ENCODE measurements at regions not wholly inside any gene's neighbourhood (a gene's known extent, or its start where the extent isn't known, plus 50 kb on each side); places are given as distances from the start of the nearest gene placed in this dataset.

GRCh38 chr3:3259181-3259580 is 79.7 kb upstream of the CRBN start:
- Histone ChIP-seq H3K27ac (ENCODE audit: low read depth, low read length) (no peak overlapping the region), H3K9ac (ENCODE audit: low read length) (no peak overlapping the region), H3K27me3 (ENCODE audit: control insufficient read depth, insufficient read depth, low read length) (no peaks in the 10 kb centered on the region; the same call in 1 of the 2 replicates), H3K4me3 (ENCODE audit: low read depth, low read length) (no peak overlapping the region), H3K4me1 (ENCODE audit: control insufficient read depth, insufficient read depth, low read length) (no peaks in the 10 kb centered on the region), H3K9me3 (ENCODE audit: control insufficient read depth, insufficient read depth, low read depth, low read length) (no peaks in the 10 kb centered on the region), H3K36me3 (ENCODE audit: control insufficient read depth, insufficient read depth, low read length) (no peaks in the 10 kb centered on the region)

- H3K4me1 ChIP-seq (ENCODE audit: control insufficient read depth, insufficient read depth, low read length) = no peaks in the 10 kb centered on the region
- H3K4me3 ChIP-seq (ENCODE audit: low read depth, low read length) = no peak overlapping the region
- H3K27me3 ChIP-seq (ENCODE audit: control insufficient read depth, insufficient read depth, low read length) = no peaks in the 10 kb centered on the region
- H3K27ac ChIP-seq (ENCODE audit: low read depth, low read length) = no peak overlapping the region
- peaks cover 6% of the 10 kb centered on the region; the same call in 1 of the 2 replicates for H3K9me3 ChIP-seq (ENCODE audit: control insufficient read depth, insufficient read depth, low read depth, low read length)
- no peak overlapping the region for H3K9ac ChIP-seq (ENCODE audit: low read length)
- no peaks in the 10 kb centered on the region for H3K36me3 ChIP-seq (ENCODE audit: control insufficient read depth, insufficient read depth, low read length)
These were observed 78.8 kb upstream of the CRBN start for GRCh38 chr3:3258281-3258680.

- H3K9ac ChIP-seq (ENCODE audit: low read length) = no peak overlapping the region
- H3K27ac ChIP-seq (ENCODE audit: low read depth, low read length) = no peak overlapping the region
- H3K36me3 ChIP-seq (ENCODE audit: control insufficient read depth, insufficient read depth, low read length) = no peaks in the 10 kb centered on the region
- H3K27me3 ChIP-seq (ENCODE audit: control insufficient read depth, insufficient read depth, low read length) = no peaks in the 10 kb centered on the region
- H3K4me3 ChIP-seq (ENCODE audit: low read depth, low read length) = no peak overlapping the region
- H3K9me3 ChIP-seq (ENCODE audit: control insufficient read depth, insufficient read depth, low read depth, low read length) = peaks cover 3% of the 10 kb centered on the region; the same call in 1 of the 2 replicates
- H3K4me1 ChIP-seq (ENCODE audit: control insufficient read depth, insufficient read depth, low read length) = no peaks in the 10 kb centered on the region
These were observed 62.1 kb upstream of the CRBN start for GRCh38 chr3:3241596-3241995.

GRCh38 chr3:3240986-3241385 is 61.5 kb upstream of the CRBN start:
- H3K9me3 ChIP-seq (ENCODE audit: control insufficient read depth, insufficient read depth, low read depth, low read length) = peaks cover 3% of the 10 kb centered on the region; the same call in 1 of the 2 replicates
- H3K27me3 ChIP-seq (ENCODE audit: control insufficient read depth, insufficient read depth, low read length) = no peaks in the 10 kb centered on the region
- no peak overlapping the region for H3K27ac ChIP-seq (ENCODE audit: low read depth, low read length)
- H3K9ac ChIP-seq (ENCODE audit: low read length) = no peak overlapping the region
- H3K36me3 ChIP-seq (ENCODE audit: control insufficient read depth, insufficient read depth, low read length) = no peaks in the 10 kb centered on the region
- H3K4me1 ChIP-seq (ENCODE audit: control insufficient read depth, insufficient read depth, low read length) = no peaks in the 10 kb centered on the region
- H3K4me3 ChIP-seq (ENCODE audit: low read depth, low read length) = no peak overlapping the region

- Histone ChIP-seq H3K27me3 (ENCODE audit: control insufficient read depth, insufficient read depth, low read length) (no peaks in the 10 kb centered on the region), H3K9ac (ENCODE audit: low read length) (no peak overlapping the region), H3K9me3 (ENCODE audit: control insufficient read depth, insufficient read depth, low read depth, low read length) (no peaks in the 10 kb centered on the region), H3K36me3 (ENCODE audit: control insufficient read depth, insufficient read depth, low read length) (no peaks in the 10 kb centered on the region), H3K27ac (ENCODE audit: low read depth, low read length) (no peak overlapping the region), H3K4me3 (ENCODE audit: low read depth, low read length) (no peak overlapping the region), H3K4me1 (ENCODE audit: control insufficient read depth, insufficient read depth, low read length) (no peaks in the 10 kb centered on the region)
These were observed 58.5 kb upstream of the CRBN start for GRCh38 chr3:3237979-3238378.

GRCh38 chr3:3232251-3232650 is 52.8 kb upstream of the CRBN start:
- Histone ChIP-seq H3K36me3 (ENCODE audit: control insufficient read depth, insufficient read depth, low read length) (no peaks in the 10 kb centered on the region), H3K9me3 (ENCODE audit: control insufficient read depth, insufficient read depth, low read depth, low read length) (no peaks in the 10 kb centered on the region), H3K4me3 (ENCODE audit: low read depth, low read length) (no peak overlapping the region), H3K27me3 (ENCODE audit: control insufficient read depth, insufficient read depth, low read length) (no peaks in the 10 kb centered on the region), H3K4me1 (ENCODE audit: control insufficient read depth, insufficient read depth, low read length) (no peaks in the 10 kb centered on the region), H3K27ac (ENCODE audit: low read depth, low read length) (no peak overlapping the region), H3K9ac (ENCODE audit: low read length) (no peak overlapping the region)
